ENCODE measurements at regions not wholly inside any gene's neighbourhood (a gene's known extent, or its start where the extent isn't known, plus 50 kb on each side); places are given as distances from the start of the nearest gene placed in this dataset.

- DNase-seq (ENCODE audit: low read depth) (no peak), FAIRE-seq (no peak)
- no peak overlapping the region for H3K4me3 ChIP-seq (ENCODE audit: low read depth, low read length)
- no peaks in the 10 kb centered on the region for H3K36me3 ChIP-seq (ENCODE audit: control insufficient read depth, insufficient read depth, low read length)
- no peaks in the 10 kb centered on the region for H3K27me3 ChIP-seq (ENCODE audit: control insufficient read depth, insufficient read depth, low read length)
- TF ChIP-seq, protein P1, sequence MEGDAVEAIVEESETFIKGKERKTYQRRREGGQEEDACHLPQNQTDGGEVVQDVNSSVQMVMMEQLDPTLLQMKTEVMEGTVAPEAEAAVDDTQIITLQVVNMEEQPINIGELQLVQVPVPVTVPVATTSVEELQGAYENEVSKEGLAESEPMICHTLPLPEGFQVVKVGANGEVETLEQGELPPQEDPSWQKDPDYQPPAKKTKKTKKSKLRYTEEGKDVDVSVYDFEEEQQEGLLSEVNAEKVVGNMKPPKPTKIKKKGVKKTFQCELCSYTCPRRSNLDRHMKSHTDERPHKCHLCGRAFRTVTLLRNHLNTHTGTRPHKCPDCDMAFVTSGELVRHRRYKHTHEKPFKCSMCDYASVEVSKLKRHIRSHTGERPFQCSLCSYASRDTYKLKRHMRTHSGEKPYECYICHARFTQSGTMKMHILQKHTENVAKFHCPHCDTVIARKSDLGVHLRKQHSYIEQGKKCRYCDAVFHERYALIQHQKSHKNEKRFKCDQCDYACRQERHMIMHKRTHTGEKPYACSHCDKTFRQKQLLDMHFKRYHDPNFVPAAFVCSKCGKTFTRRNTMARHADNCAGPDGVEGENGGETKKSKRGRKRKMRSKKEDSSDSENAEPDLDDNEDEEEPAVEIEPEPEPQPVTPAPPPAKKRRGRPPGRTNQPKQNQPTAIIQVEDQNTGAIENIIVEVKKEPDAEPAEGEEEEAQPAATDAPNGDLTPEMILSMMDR (IDR thresholded peaks at IDR 0.05; ENCODE audit: insufficient read depth, low read length, severe bottlenecking): no peak
These were observed 435.6 kb upstream of the CHRM3 start for GRCh38 chr1:238950784-238951183.

DNA sequence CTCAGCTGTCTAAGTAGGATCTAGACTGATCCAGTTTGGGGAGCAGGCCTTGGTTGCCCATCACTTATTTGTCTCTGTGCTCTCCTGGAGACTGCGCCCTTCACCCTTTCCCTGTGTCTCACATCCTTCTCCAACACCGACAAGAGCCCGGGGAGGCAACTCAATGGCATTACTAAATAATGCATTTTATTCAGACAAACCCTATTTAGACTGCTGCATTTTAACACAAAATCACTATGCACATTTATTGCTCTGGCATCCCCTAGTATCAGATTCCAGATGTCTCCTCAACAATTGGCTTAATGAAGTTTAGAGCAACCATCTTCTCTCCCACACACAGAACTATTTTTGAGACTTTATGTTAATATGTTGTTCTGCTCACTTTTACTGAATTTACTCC lies 436.4 kb upstream of the CHRM3 start:
- Histone ChIP-seq H3K36me3 (ENCODE audit: control insufficient read depth, insufficient read depth, low read length) (no peaks in the 10 kb centered on the region), H3K4me3 (ENCODE audit: low read depth, low read length) (no peak overlapping the region), H3K27me3 (ENCODE audit: control insufficient read depth, insufficient read depth, low read length) (no peaks in the 10 kb centered on the region)
- DNase-seq (ENCODE audit: low read depth): no peak
- TF ChIP-seq, protein P1 (IDR thresholded peaks at IDR 0.05; ENCODE audit: insufficient read depth, low read length, severe bottlenecking): no peak
- FAIRE-seq: no peak

GRCh38 chr1:238944028-238944427 lies 442.3 kb upstream of the CHRM3 start:
- Histone ChIP-seq H3K4me3 (ENCODE audit: low read depth, low read length) (no peak overlapping the region), H3K36me3 (ENCODE audit: control insufficient read depth, insufficient read depth, low read length) (no peaks in the 10 kb centered on the region), H3K27me3 (ENCODE audit: control insufficient read depth, insufficient read depth, low read length) (no peaks in the 10 kb centered on the region)
- no peak for DNase-seq (ENCODE audit: low read depth)
- no peak for FAIRE-seq
- TF ChIP-seq, protein P1 (IDR thresholded peaks at IDR 0.05; ENCODE audit: insufficient read depth, low read length, severe bottlenecking): no peak

- Histone ChIP-seq H3K27me3 (ENCODE audit: control insufficient read depth, insufficient read depth, low read length) (no peaks in the 10 kb centered on the region), H3K4me3 (ENCODE audit: low read depth, low read length) (no peak overlapping the region), H3K36me3 (ENCODE audit: control insufficient read depth, insufficient read depth, low read length) (no peaks in the 10 kb centered on the region)
- FAIRE-seq (no peak), DNase-seq (ENCODE audit: low read depth) (no peak)
- TF ChIP-seq, protein P1 (IDR thresholded peaks at IDR 0.05; ENCODE audit: insufficient read depth, low read length, severe bottlenecking): no peak
These were observed 458.5 kb upstream of the CHRM3 start for GRCh38 chr1:238927899-238928298.

GRCh38 chr1:238916828-238917227 lies 469.5 kb upstream of the CHRM3 start:
- FAIRE-seq: no peak

GRCh38 chr1:238914346-238914745 lies 472.0 kb upstream of the CHRM3 start:
- TF ChIP-seq, protein P1 (IDR thresholded peaks at IDR 0.05; ENCODE audit: insufficient read depth, low read length, severe bottlenecking): no peak
- DNase-seq (ENCODE audit: low read depth): no peak
- Histone ChIP-seq H3K27me3 (ENCODE audit: control insufficient read depth, insufficient read depth, low read length) (no peaks in the 10 kb centered on the region), H3K4me3 (ENCODE audit: low read depth, low read length) (no peak overlapping the region), H3K36me3 (ENCODE audit: control insufficient read depth, insufficient read depth, low read length) (no peaks in the 10 kb centered on the region)
- no peak for FAIRE-seq

More at GRCh38 chr1:238916828-238917227, 469.5 kb upstream of the CHRM3 start:
- peak; percentile 56 for DNase-seq (ENCODE audit: low read depth)
- Histone ChIP-seq H3K4me3 (ENCODE audit: low read depth, low read length) (no peak overlapping the region), H3K27me3 (ENCODE audit: control insufficient read depth, insufficient read depth, low read length) (no peaks in the 10 kb centered on the region), H3K36me3 (ENCODE audit: control insufficient read depth, insufficient read depth, low read length) (no peaks in the 10 kb centered on the region)
- TF ChIP-seq, protein P1 (IDR thresholded peaks at IDR 0.05; ENCODE audit: insufficient read depth, low read length, severe bottlenecking): no peak
